Gastroesophageal sphincter (tissue), 3 donors: ENCODE measurements at regions not wholly inside any gene's neighbourhood (a gene's known extent, or its start where the extent isn't known, plus 50 kb on each side); places are given as distances from the start of the nearest gene placed in this dataset.

Source experiments
- CTCF ChIP-seq, 4 experiments: fragments of 200-600 bp in 2 of 4; fragments of 450-650 bp in 2 of 4; sonication (generic) in 1 of 4; IDR thresholded peaks; one replicate each; pipeline ENCODE4 v1.5.1; 2017 to 2019; ENCODE audit warnings: antibody characterized with exemption in 4 of 4, mild to moderate bottlenecking in 2 of 4, moderate library complexity in 2 of 4
- POLR2AphosphoS5 ChIP-seq: sonication (generic); formaldehyde crosslinking; IDR thresholded peaks from one replicate; pipeline ENCODE4 v1.6.1; 2017; ENCODE audit warnings: antibody characterized with exemption

DNA sequence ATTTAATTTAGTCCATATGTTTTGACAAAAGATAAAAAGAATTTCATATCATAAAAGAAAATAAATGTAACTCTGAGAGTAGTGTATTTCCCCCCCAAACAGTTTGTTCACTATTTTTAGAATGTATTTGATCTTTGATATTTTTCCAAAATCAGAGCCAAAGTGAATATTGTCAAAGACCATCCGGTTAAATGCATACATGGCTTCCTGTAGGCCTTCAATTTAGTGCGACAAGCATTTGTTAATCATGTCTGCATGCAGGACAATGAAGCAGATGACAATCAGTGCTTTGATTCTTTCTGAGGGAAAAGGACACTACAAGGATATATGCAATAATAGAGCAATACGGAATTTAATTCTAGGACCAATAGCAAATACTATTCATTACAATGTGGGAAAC lies 79.8 kb downstream of the ACTBL2 start:
- TF ChIP-seq CTCF (IDR thresholded peaks at IDR 0.05) (no peak), POLR2AphosphoS5 (no peak)
